ENCODE measurements at regions not wholly inside any gene's neighbourhood (a gene's known extent, or its start where the extent isn't known, plus 50 kb on each side); places are given as distances from the start of the nearest gene placed in this dataset.
"Not testable (repeated sequence)": the region's sequence is repeated elsewhere in the genome, so short reads cannot be mapped to it uniquely, and the experiment has no call there.

GRCh38 chrX:117607561-117607960 lies 509.0 kb downstream of the KLHL13 start:
- H3K4me2 ChIP-seq (ENCODE audit: low read length), result no peak overlapping the region
- no peak overlapping the region for H3K4me3 ChIP-seq (ENCODE audit: insufficient read depth, low read depth, low read length)
- no peaks in the 10 kb centered on the region for H3K27me3 ChIP-seq (ENCODE audit: insufficient read depth, low read length)
- no peaks in the 10 kb centered on the region for H3K79me2 ChIP-seq (ENCODE audit: insufficient read depth, low read length)
- Mint-ChIP-seq H3K9me3 (ENCODE audit: unreplicated experiment) (no peaks in the 10 kb centered on the region), H3K27ac (ENCODE audit: unreplicated experiment) (no peak overlapping the region), H3K4me3 (ENCODE audit: unreplicated experiment) (no peak overlapping the region), H3K27me3 (ENCODE audit: low read depth, unreplicated experiment) (no peaks in the 10 kb centered on the region), H3K4me1 (ENCODE audit: low read depth, unreplicated experiment) (no peaks in the 10 kb centered on the region), H3K36me3 (ENCODE audit: low read depth, unreplicated experiment) (no peaks in the 10 kb centered on the region)
- DNase-seq (ENCODE audit: low read depth), result no peak
- no peak overlapping the region for H2AFZ ChIP-seq (ENCODE audit: low read depth, low read length)
- H3K4me1 ChIP-seq (ENCODE audit: insufficient read depth, low read length), result no peaks in the 10 kb centered on the region
- no peak overlapping the region for H3K9ac ChIP-seq (ENCODE audit: low read length)
- H3K27ac ChIP-seq (ENCODE audit: low read depth, low read length), result no peak overlapping the region
- TF ChIP-seq EZH2 (IDR thresholded peaks at IDR 0.05; ENCODE audit: insufficient read depth, low read length) (no peak), CTCF (IDR thresholded peaks at IDR 0.05; ENCODE audit: insufficient read depth, low read depth, low read length) (no peak)
- no peak for FAIRE-seq
- H3K9me3 ChIP-seq (ENCODE audit: insufficient read depth, low read depth, low read length), result no peaks in the 10 kb centered on the region
- H3K36me3 ChIP-seq (ENCODE audit: insufficient read depth, low read length), result no peaks in the 10 kb centered on the region
- no peaks in the 10 kb centered on the region for H4K20me1 ChIP-seq (ENCODE audit: insufficient read depth, low read length)

GRCh38 chrX:117606101-117606500 lies 510.5 kb downstream of the KLHL13 start:
- H3K4me3 ChIP-seq (ENCODE audit: insufficient read depth, low read depth, low read length); H4K20me1 ChIP-seq (ENCODE audit: insufficient read depth, low read length); H3K27me3 Mint-ChIP-seq (ENCODE audit: low read depth, unreplicated experiment); FAIRE-seq; H3K9ac ChIP-seq (ENCODE audit: low read length); H3K27ac Mint-ChIP-seq (ENCODE audit: unreplicated experiment); H3K4me3 Mint-ChIP-seq (ENCODE audit: unreplicated experiment); H3K36me3 ChIP-seq (ENCODE audit: insufficient read depth, low read length); H3K9me3 ChIP-seq (ENCODE audit: insufficient read depth, low read depth, low read length); H3K4me2 ChIP-seq (ENCODE audit: low read length); H3K4me1 Mint-ChIP-seq (ENCODE audit: low read depth, unreplicated experiment); H3K27me3 ChIP-seq (ENCODE audit: insufficient read depth, low read length); H3K27ac ChIP-seq (ENCODE audit: low read depth, low read length); H3K36me3 Mint-ChIP-seq (ENCODE audit: low read depth, unreplicated experiment); DNase-seq (ENCODE audit: low read depth); H2AFZ ChIP-seq (ENCODE audit: low read depth, low read length); H3K4me1 ChIP-seq (ENCODE audit: insufficient read depth, low read length); H3K79me2 ChIP-seq (ENCODE audit: insufficient read depth, low read length); H3K9me3 Mint-ChIP-seq (ENCODE audit: unreplicated experiment): not testable (repeated sequence)

- FAIRE-seq (no peak), DNase-seq (ENCODE audit: low read depth) (no peak)
- H3K27me3 Mint-ChIP-seq (ENCODE audit: low read depth, unreplicated experiment), result no peaks in the 10 kb centered on the region
- H3K27ac Mint-ChIP-seq (ENCODE audit: unreplicated experiment), result no peak overlapping the region
- H3K36me3 ChIP-seq (ENCODE audit: insufficient read depth, low read length), result no peaks in the 10 kb centered on the region
- no peaks in the 10 kb centered on the region for H3K79me2 ChIP-seq (ENCODE audit: insufficient read depth, low read length)
- no peaks in the 10 kb centered on the region for H3K4me1 ChIP-seq (ENCODE audit: insufficient read depth, low read length)
- TF ChIP-seq CTCF (IDR thresholded peaks at IDR 0.05; ENCODE audit: insufficient read depth, low read depth, low read length) (no peak), EZH2 (IDR thresholded peaks at IDR 0.05; ENCODE audit: insufficient read depth, low read length) (no peak)
- no peak overlapping the region for H2AFZ ChIP-seq (ENCODE audit: low read depth, low read length)
- no peak overlapping the region for H3K4me2 ChIP-seq (ENCODE audit: low read length)
- H3K9me3 ChIP-seq (ENCODE audit: insufficient read depth, low read depth, low read length), result no peaks in the 10 kb centered on the region
- H3K4me3 ChIP-seq (ENCODE audit: insufficient read depth, low read depth, low read length), result no peak overlapping the region
- H3K27me3 ChIP-seq (ENCODE audit: insufficient read depth, low read length), result no peaks in the 10 kb centered on the region
- H3K4me3 Mint-ChIP-seq (ENCODE audit: unreplicated experiment), result no peak overlapping the region
- no peaks in the 10 kb centered on the region for H4K20me1 ChIP-seq (ENCODE audit: insufficient read depth, low read length)
- no peaks in the 10 kb centered on the region for H3K36me3 Mint-ChIP-seq (ENCODE audit: low read depth, unreplicated experiment)
- peaks cover 2% of the 10 kb centered on the region for H3K9me3 Mint-ChIP-seq (ENCODE audit: unreplicated experiment)
- H3K27ac ChIP-seq (ENCODE audit: low read depth, low read length), result no peak overlapping the region
- H3K9ac ChIP-seq (ENCODE audit: low read length), result no peak overlapping the region
- no peaks in the 10 kb centered on the region for H3K4me1 Mint-ChIP-seq (ENCODE audit: low read depth, unreplicated experiment)
Measured at GRCh38 chrX:117570160-117570559, 546.5 kb downstream of the KLHL13 start.
